GM13977 (cell line): ENCODE measurements at regions not wholly inside any gene's neighbourhood (a gene's known extent, or its start where the extent isn't known, plus 50 kb on each side); places are given as distances from the start of the nearest gene placed in this dataset.

ENCODE experiments used
- DNase-seq: peaks from one replicate; pipeline ENCODE4 v3.0.0; 2012; ENCODE audit warnings: low spot score
- CTCF ChIP-seq: IDR thresholded peaks from 2 replicates; pipeline ENCODE4 v1.5.1; 2012; ENCODE audit warnings: mild to moderate bottlenecking, control low read depth; ENCODE audit not compliant: insufficient read depth; ENCODE audit errors: extremely low read depth, missing control alignments
- in situ Hi-C: fragments of 300-500 bp; cut with MboI; formaldehyde crosslinking; loops from one replicate; pipeline ENCODE4 v1.12.0; 2022; ENCODE audit warnings: low sequenced_read_pairs, low pct_unique_long_range_greater_than_20kb, mixed read lengths, inconsistent platforms; ENCODE audit not compliant: unreplicated experiment

GRCh38 chr13:85332615-85333014, 466.6 kb downstream of the SLITRK6 start:
- DNase-seq, result no peak
- in situ Hi-C loops, result no loop called here
- no peak for TF ChIP-seq CTCF

- in situ Hi-C loops, result no loop called here
- TF ChIP-seq CTCF, result no peak
- no peak for DNase-seq
Observed at GRCh38 chr13:85321734-85322133, 477.5 kb downstream of the SLITRK6 start.

- in situ Hi-C loops, result no loop called here
- TF ChIP-seq CTCF, result no peak
- DNase-seq, result no peak
Observed at GRCh38 chr13:85317781-85318180, 481.4 kb downstream of the SLITRK6 start.

- in situ Hi-C loops, result no loop called here
- no peak for TF ChIP-seq CTCF
- DNase-seq, result no peak
Observed at GRCh38 chr13:85316506-85317025, 482.7 kb downstream of the SLITRK6 start.

GRCh38 chr13:85314686-85315085, 484.5 kb downstream of the SLITRK6 start:
- in situ Hi-C loops, result no loop called here
- DNase-seq, result no peak
- TF ChIP-seq CTCF, result no peak

GRCh38 chr13:85313761-85314503, 485.3 kb downstream of the SLITRK6 start:
- no peak for TF ChIP-seq CTCF
- in situ Hi-C loops, result no loop called here
- no peak for DNase-seq
